ENCODE measurements at regions not wholly inside any gene's neighbourhood (a gene's known extent, or its start where the extent isn't known, plus 50 kb on each side); places are given as distances from the start of the nearest gene placed in this dataset.
A peak's percentile ranks its signal among the peaks of the same experiment; 100 is the strongest.

GRCh38 chr9:17863924-17864323 is 285.1 kb downstream of the SH3GL2 start:
- Histone ChIP-seq H3K4me1 (no peaks in the 10 kb centered on the region), H3K4me3 (no peak overlapping the region), H3K27ac (no peak overlapping the region), H3K27me3 (no peaks in the 10 kb centered on the region), H3K36me3 (no peaks in the 10 kb centered on the region), H3K9me3 (no peaks in the 10 kb centered on the region)
- no peak for ATAC-seq
- no peak for TF ChIP-seq CTCF (IDR thresholded peaks at IDR 0.05)
- intact Hi-C loops (cut with DNase I) = no loop called here
- no peak for DNase-seq

DNA sequence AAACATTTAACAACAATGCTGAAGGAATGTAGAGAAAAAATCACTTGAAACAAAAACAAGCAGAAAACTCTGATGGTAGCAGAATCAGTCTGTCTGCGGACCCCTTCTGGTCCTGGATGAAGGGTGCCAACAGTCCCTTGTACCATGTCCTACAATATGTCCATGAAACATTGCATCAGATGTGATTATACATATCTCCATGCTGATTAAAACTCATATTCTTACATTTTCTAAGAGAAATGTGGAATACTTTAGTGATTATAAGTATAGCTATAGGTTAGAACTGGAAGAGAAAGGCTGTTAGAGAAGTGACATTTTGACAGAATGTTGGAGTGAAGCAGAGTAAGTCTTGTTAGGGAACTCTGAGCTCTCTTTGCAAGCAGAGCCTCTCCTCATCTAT is 286.1 kb downstream of the SH3GL2 start:
- TF ChIP-seq CTCF (IDR thresholded peaks at IDR 0.05) = no peak
- no peaks in the 10 kb centered on the region for H3K36me3 ChIP-seq
- no peak overlapping the region for H3K27ac ChIP-seq
- ATAC-seq (no peak), DNase-seq (no peak)
- H3K4me1 ChIP-seq = no peaks in the 10 kb centered on the region
- intact Hi-C loops (cut with DNase I) = no loop called here
- H3K4me3 ChIP-seq = no peak overlapping the region
- no peaks in the 10 kb centered on the region for H3K9me3 ChIP-seq
- H3K27me3 ChIP-seq = no peaks in the 10 kb centered on the region

GRCh38 chr9:17865881-17866280 is 287.0 kb downstream of the SH3GL2 start:
- Histone ChIP-seq H3K4me1 (no peaks in the 10 kb centered on the region), H3K9me3 (no peaks in the 10 kb centered on the region), H3K4me3 (no peak overlapping the region), H3K27me3 (no peaks in the 10 kb centered on the region), H3K27ac (no peak overlapping the region), H3K36me3 (no peaks in the 10 kb centered on the region)
- intact Hi-C loops (cut with DNase I) = no loop called here
- TF ChIP-seq CTCF (IDR thresholded peaks at IDR 0.05) = no peak
- no peak for ATAC-seq
- no peak for DNase-seq

- ATAC-seq (no peak), DNase-seq (peak in 2 of 4 donors; percentile 3 to 13)
- Histone ChIP-seq H3K4me3 (no peak overlapping the region), H3K27me3 (no peaks in the 10 kb centered on the region), H3K9me3 (no peaks in the 10 kb centered on the region), H3K4me1 (no peaks in the 10 kb centered on the region), H3K27ac (no peak overlapping the region), H3K36me3 (no peaks in the 10 kb centered on the region)
- intact Hi-C loops (cut with DNase I) = no loop called here
- TF ChIP-seq CTCF (IDR thresholded peaks at IDR 0.05) = no peak
These were observed 291.9 kb downstream of the SH3GL2 start for GRCh38 chr9:17870722-17871121.

GRCh38 chr9:17871213-17871890 is 292.5 kb downstream of the SH3GL2 start:
- DNase-seq = no peak
- no peaks in the 10 kb centered on the region for H3K27me3 ChIP-seq

More at GRCh38 chr9:17871213-17871890, 292.5 kb downstream of the SH3GL2 start:
- Histone ChIP-seq H3K4me1 (no peaks in the 10 kb centered on the region), H3K4me3 (no peak overlapping the region), H3K36me3 (no peaks in the 10 kb centered on the region), H3K9me3 (no peaks in the 10 kb centered on the region), H3K27ac (no peak overlapping the region)
- no peak for TF ChIP-seq CTCF (IDR thresholded peaks at IDR 0.05)
- intact Hi-C loops (cut with DNase I) = no loop called here
- ATAC-seq = no peak

Measured in left lung (tissue), 4 donors.